Aorta (tissue), 5 donors: ENCODE measurements at regions not wholly inside any gene's neighbourhood (a gene's known extent, or its start where the extent isn't known, plus 50 kb on each side); places are given as distances from the start of the nearest gene placed in this dataset.

Source experiments
- ATAC-seq: fragments of 200-7000 bp; cut with Tn5 transposase; one replicate; pipeline ENCODE4 v1.9.1; 2022; ENCODE audit warnings: moderate library complexity; ENCODE audit not compliant: low FRiP score
- DNase-seq, 2 donors: peaks; one replicate each; pipeline ENCODE4 v3.0.0-alpha.2; 2020
- H3K27ac ChIP-seq, 2 donors: one replicate each; pipeline ENCODE4 v1.5.1; 2013; ENCODE audit warnings: low read length in 2 of 2, mild to moderate bottlenecking in 2 of 2, moderate library complexity in 2 of 2, control low read depth in 1 of 2, inconsistent platforms in 1 of 2, low read depth in 1 of 2
- H3K27me3 ChIP-seq, 2 donors: one replicate each; pipeline ENCODE4 v1.6.1; 2013; ENCODE audit warnings: control low read depth in 1 of 2, low read length in 1 of 2, mild to moderate bottlenecking in 1 of 2, moderate library complexity in 1 of 2; ENCODE audit not compliant: insufficient read depth in 2 of 2, control insufficient read depth in 1 of 2
- H3K36me3 ChIP-seq, 2 donors: one replicate each; pipeline ENCODE4 v1.6.1; 2013; ENCODE audit warnings: control low read depth in 1 of 2, low read length in 1 of 2, mild to moderate bottlenecking in 1 of 2; ENCODE audit not compliant: insufficient read depth in 2 of 2, control insufficient read depth in 1 of 2
- H3K4me1 ChIP-seq, 2 donors: one replicate each; pipeline ENCODE4 v1.6.1; 2013; ENCODE audit warnings: low read length in 2 of 2, control low read depth in 1 of 2, mild to moderate bottlenecking in 1 of 2, moderate library complexity in 1 of 2; ENCODE audit not compliant: insufficient read depth in 2 of 2, control insufficient read depth in 1 of 2
- H3K4me3 ChIP-seq, 2 donors: one replicate each; pipeline ENCODE4 v1.5.1; 2013; ENCODE audit warnings: low read length in 2 of 2, control low read depth in 1 of 2, mild to moderate bottlenecking in 1 of 2
- H3K9me3 ChIP-seq: one replicate; pipeline ENCODE4 v1.6.1; 2013; ENCODE audit warnings: mild to moderate bottlenecking, low read length; ENCODE audit not compliant: control insufficient read depth
- WGBS, 2 donors: extraction: QIAGEN DNeasy Blood & Tissue Kit; methylation state at CpG; one replicate each; pipeline ENCODE4 v1.1.7; 2013; 5-methylcytosine and 5-hydroxymethylcytosine counted together
- intact Hi-C, 2 donors: fragments of 100-400 bp; cut with DNase I; formaldehyde crosslinking; loops; one replicate each; pipeline versions ENCODE4 v1.14.2 to v1.15.0; 2022
- donor health status: healthy with polysubstance abuse.
- donor health status: Bipolar disorder and iron deficiency.
- donor health status: DM: no; HTN: no; CAD: no.
- donor health status: DM: no; HTN: no; CAD: no.
- donor health status: DM: yes; HTN: yes; CAD: no.

GRCh38 chr18:22114526-22115321 is 54.7 kb upstream of the GATA6 start:
- no peak overlapping the region for H3K27ac ChIP-seq
- intact Hi-C loops, result no loop called here
- WGBS, 2 donors, result 95 to 96% methylated on average over 7 of the region's 7 CpGs
- no peak for DNase-seq
- ATAC-seq, result no peak
- H3K4me1 ChIP-seq, result no peaks in the 10 kb centered on the region
- H3K27me3 ChIP-seq, result no peaks in the 10 kb centered on the region
- no peaks in the 10 kb centered on the region for H3K9me3 ChIP-seq
- no peaks in the 10 kb centered on the region for H3K36me3 ChIP-seq
- no peak overlapping the region for H3K4me3 ChIP-seq

DNA sequence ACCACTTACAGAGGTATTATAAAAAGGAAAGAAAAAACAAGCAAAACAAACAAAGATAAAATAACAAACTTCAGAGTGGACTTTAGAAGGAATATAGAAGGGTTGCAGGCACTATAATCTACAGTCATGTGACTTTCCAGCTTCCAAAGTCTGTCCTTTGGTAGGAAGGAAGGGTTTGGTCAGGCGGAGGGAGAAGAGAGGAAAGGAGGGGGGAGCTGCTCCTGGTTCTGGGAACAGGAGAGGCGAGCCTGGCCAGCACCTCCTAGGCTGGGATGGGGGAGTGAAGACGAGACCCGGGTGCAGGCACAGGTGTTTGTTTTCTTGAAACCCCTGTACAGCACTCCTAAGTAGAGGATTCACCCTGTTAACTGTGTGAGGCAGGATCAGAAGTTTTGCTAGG is 53.8 kb upstream of the GATA6 start:
- Histone ChIP-seq H3K36me3 (no peaks in the 10 kb centered on the region), H3K4me1 (no peaks in the 10 kb centered on the region), H3K27me3 (no peaks in the 10 kb centered on the region), H3K4me3 (no peak overlapping the region), H3K27ac (no peak overlapping the region), H3K9me3 (no peaks in the 10 kb centered on the region)
- WGBS, 2 donors, result 55 to 71% methylated on average over 4 of the region's 4 CpGs
- DNase-seq (no peak), ATAC-seq (no peak)
- intact Hi-C loops, result no loop called here
